HL-60 (cell line): ENCODE measurements at regions not wholly inside any gene's neighbourhood (a gene's known extent, or its start where the extent isn't known, plus 50 kb on each side); places are given as distances from the start of the nearest gene placed in this dataset.

Experiments used
- DNase-seq, 2 experiments: peaks; one replicate each; pipeline ENCODE4 v3.0.0-alpha.2; 2010 to 2020; ENCODE audit warnings: low read depth in 1 of 2, low spot score in 1 of 2
- H3K27ac ChIP-seq: fragments of 250-450 bp; sonication (Bioruptor Pico); replicated peaks from 2 replicates; pipeline ENCODE4 v1.5.1; 2020; ENCODE audit warnings: mild to moderate bottlenecking, moderate library complexity
- H3K27me3 ChIP-seq: fragments of 250-450 bp; sonication (Bioruptor Pico); 2 replicates; pipeline ENCODE4 v1.5.1; 2021; ENCODE audit warnings: mild to moderate bottlenecking, moderate library complexity; ENCODE audit not compliant: insufficient read depth, poor library complexity, severe bottlenecking
- H3K4me3 ChIP-seq: replicated peaks from 2 replicates; pipeline ENCODE4 v1.5.1; 2011; ENCODE audit warnings: mild to moderate bottlenecking, control low read depth, low read length; ENCODE audit not compliant: insufficient read depth
- GABPA ChIP-seq: IDR thresholded peaks from 2 replicates; pipeline ENCODE4 v1.6.1; 2012; ENCODE audit warnings: low read depth
- POLR2AphosphoS5 ChIP-seq: IDR thresholded peaks from 2 replicates; pipeline ENCODE4 v1.6.1; 2012; ENCODE audit warnings: low read depth
- SPI1 ChIP-seq: IDR thresholded peaks from 2 replicates; pipeline ENCODE4 v1.6.1; 2012; ENCODE audit warnings: low read depth, mild to moderate bottlenecking, borderline replicate concordance
- TF ChIP-seq, protein P1 (sequence below): IDR thresholded peaks from 2 replicates; pipeline ENCODE4 v1.6.1; 2012; ENCODE audit warnings: low read depth; ENCODE audit not compliant: insufficient replicate concordance
- TF ChIP-seq, protein P2 (sequence below): IDR thresholded peaks from one replicate; pipeline ENCODE4 v1.5.1; 2011; ENCODE audit warnings: low read length, control low read depth, inconsistent platforms; ENCODE audit not compliant: insufficient read depth

DNA sequence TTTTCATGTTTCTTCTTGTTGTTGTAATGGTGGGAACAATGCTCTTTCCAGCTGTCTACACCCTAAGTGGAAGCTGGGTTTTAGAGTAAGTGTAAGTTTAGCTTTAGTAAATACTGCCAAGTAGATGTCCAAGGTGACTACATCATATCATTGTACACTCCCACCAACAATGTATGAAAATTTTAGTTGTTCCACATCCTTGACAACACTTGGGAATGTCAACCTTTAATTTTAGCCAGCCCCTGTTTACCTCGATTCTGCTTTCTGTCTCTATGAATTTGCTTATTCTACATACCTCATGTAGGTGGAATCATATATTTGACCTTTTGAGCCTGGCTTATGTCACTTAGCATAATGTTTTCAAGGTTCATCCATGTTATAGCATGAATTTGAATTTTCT is 93.0 kb downstream of the MTPAP start:
- no peak for DNase-seq
- TF ChIP-seq, protein P1, sequence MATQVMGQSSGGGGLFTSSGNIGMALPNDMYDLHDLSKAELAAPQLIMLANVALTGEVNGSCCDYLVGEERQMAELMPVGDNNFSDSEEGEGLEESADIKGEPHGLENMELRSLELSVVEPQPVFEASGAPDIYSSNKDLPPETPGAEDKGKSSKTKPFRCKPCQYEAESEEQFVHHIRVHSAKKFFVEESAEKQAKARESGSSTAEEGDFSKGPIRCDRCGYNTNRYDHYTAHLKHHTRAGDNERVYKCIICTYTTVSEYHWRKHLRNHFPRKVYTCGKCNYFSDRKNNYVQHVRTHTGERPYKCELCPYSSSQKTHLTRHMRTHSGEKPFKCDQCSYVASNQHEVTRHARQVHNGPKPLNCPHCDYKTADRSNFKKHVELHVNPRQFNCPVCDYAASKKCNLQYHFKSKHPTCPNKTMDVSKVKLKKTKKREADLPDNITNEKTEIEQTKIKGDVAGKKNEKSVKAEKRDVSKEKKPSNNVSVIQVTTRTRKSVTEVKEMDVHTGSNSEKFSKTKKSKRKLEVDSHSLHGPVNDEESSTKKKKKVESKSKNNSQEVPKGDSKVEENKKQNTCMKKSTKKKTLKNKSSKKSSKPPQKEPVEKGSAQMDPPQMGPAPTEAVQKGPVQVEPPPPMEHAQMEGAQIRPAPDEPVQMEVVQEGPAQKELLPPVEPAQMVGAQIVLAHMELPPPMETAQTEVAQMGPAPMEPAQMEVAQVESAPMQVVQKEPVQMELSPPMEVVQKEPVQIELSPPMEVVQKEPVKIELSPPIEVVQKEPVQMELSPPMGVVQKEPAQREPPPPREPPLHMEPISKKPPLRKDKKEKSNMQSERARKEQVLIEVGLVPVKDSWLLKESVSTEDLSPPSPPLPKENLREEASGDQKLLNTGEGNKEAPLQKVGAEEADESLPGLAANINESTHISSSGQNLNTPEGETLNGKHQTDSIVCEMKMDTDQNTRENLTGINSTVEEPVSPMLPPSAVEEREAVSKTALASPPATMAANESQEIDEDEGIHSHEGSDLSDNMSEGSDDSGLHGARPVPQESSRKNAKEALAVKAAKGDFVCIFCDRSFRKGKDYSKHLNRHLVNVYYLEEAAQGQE: no peak
- TF ChIP-seq SPI1: no peak
- TF ChIP-seq, protein P2, sequence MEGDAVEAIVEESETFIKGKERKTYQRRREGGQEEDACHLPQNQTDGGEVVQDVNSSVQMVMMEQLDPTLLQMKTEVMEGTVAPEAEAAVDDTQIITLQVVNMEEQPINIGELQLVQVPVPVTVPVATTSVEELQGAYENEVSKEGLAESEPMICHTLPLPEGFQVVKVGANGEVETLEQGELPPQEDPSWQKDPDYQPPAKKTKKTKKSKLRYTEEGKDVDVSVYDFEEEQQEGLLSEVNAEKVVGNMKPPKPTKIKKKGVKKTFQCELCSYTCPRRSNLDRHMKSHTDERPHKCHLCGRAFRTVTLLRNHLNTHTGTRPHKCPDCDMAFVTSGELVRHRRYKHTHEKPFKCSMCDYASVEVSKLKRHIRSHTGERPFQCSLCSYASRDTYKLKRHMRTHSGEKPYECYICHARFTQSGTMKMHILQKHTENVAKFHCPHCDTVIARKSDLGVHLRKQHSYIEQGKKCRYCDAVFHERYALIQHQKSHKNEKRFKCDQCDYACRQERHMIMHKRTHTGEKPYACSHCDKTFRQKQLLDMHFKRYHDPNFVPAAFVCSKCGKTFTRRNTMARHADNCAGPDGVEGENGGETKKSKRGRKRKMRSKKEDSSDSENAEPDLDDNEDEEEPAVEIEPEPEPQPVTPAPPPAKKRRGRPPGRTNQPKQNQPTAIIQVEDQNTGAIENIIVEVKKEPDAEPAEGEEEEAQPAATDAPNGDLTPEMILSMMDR: no peak
- TF ChIP-seq GABPA: no peak
- TF ChIP-seq POLR2AphosphoS5: no peak
- H3K4me3 ChIP-seq: no peak overlapping the region
- H3K27ac ChIP-seq: no peak overlapping the region
- no peaks in the 10 kb centered on the region for H3K27me3 ChIP-seq

DNA sequence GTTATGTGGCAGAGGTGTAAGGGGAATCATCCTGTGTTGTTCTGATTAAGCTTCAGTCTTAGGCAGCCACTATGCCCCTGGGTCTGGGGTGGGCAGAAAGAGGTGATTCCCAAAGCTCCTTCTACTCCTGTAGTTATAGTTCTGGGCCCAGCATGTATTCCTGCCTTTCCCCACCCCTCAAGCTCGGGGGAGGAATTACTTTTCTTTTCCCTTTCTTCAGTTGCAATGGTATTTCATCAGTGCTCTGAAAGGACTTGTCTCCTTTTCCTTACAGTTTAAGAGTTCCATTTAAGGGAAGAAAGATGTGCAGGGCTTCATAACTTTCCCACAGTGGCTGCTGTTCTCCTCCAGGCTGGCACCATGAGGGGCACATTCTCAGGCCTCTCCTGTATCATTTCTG is 94.2 kb downstream of the MTPAP start:
- Histone ChIP-seq H3K4me3 (no peak overlapping the region), H3K27me3 (no peaks in the 10 kb centered on the region), H3K27ac (no peak overlapping the region)
- TF ChIP-seq, protein P2: no peak
- TF ChIP-seq SPI1 (no peak), GABPA (no peak), POLR2AphosphoS5 (no peak)
- TF ChIP-seq, protein P1: no peak
- no peak for DNase-seq

- Histone ChIP-seq H3K27me3 (no peaks in the 10 kb centered on the region), H3K27ac (no peak overlapping the region)
- no peak for TF ChIP-seq SPI1
- TF ChIP-seq POLR2AphosphoS5: no peak
- TF ChIP-seq, protein P2: no peak
- no peak for TF ChIP-seq GABPA
- TF ChIP-seq, protein P1: no peak
Observed at GRCh38 chr10:30248728-30249127, 100.3 kb downstream of the MTPAP start.

More at GRCh38 chr10:30248728-30249127, 100.3 kb downstream of the MTPAP start:
- no peak for DNase-seq
- H3K4me3 ChIP-seq: no peak overlapping the region
